ENCODE measurements at regions not wholly inside any gene's neighbourhood (a gene's known extent, or its start where the extent isn't known, plus 50 kb on each side); places are given as distances from the start of the nearest gene placed in this dataset.

DNA sequence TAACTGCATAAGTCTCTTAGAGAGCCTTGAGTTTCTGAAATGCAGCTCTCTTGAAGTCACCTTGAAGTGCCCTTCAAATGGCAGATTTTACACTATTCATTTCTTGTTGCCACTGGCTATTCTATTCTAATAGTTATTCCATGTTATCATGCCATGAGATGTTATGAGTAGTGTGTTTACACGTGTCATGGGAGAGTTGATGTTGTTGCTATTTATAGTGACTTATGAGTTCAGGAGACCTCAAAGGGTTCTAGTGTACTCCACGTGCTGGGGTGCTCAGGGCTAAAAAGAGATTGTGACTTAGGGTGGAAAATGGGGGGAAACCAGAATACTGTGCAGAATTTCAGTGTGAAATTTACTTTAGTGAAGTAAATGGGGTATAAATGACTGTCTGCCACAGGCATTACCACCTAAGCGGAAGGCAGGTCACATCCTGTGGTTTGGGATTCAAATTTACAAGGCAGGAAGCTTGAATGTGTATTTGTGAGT lies 77.1 kb upstream of the SLC4A4 start:
- intact Hi-C loops (cut with micrococcal nuclease; ENCODE audit: unreplicated experiment): loop anchor here (10.0 kb wide), 1 partner anchor 607 kb away; no protein-coding TSS in a partner anchor
- peak; percentile 6; the same call in 1 of the 3 replicates for ATAC-seq
- 10% methylated on average over 3 of the region's 3 CpGs for WGBS (ENCODE audit: insufficient coverage, insufficient replicate concordance, low lambda C conversion rate, missing lambda C conversion rate)
- Histone ChIP-seq H3K27me3 (replicated peaks in 1 of 2; ENCODE audit: control insufficient read depth in 2 of 2, insufficient read depth in 2 of 2, low read length in 1 of 2) (no peaks in the 10 kb centered on the region), H2AFZ (ENCODE audit: control insufficient read depth, low read depth, low read length) (no peak overlapping the region), H3K27ac (ENCODE audit: control insufficient read depth, insufficient read depth) (no peak overlapping the region), H3K4me1 (ENCODE audit: control insufficient read depth, insufficient read depth, low read length) (no peaks in the 10 kb centered on the region), H3K4me2 (ENCODE audit: control insufficient read depth, insufficient read depth) (no peak overlapping the region), H3K9me3 (replicated peaks; ENCODE audit: control insufficient read depth, insufficient read depth, low read length) (no peaks in the 10 kb centered on the region), H3K9ac (ENCODE audit: control insufficient read depth, insufficient read depth, low read length) (no peak overlapping the region), H3K79me2 (ENCODE audit: control insufficient read depth, insufficient read depth, low read length) (no peaks in the 10 kb centered on the region), H3K36me3 (ENCODE audit: control insufficient read depth in 2 of 2, insufficient read depth in 2 of 2, low read length in 1 of 2) (no peaks in the 10 kb centered on the region), H4K20me1 (ENCODE audit: control insufficient read depth, insufficient read depth) (no peaks in the 10 kb centered on the region), H3K4me3 (no peak overlapping the region)
- FAIRE-seq: no peak
- ChIA-PET SMC1A (ENCODE audit: uncharacterized antibody, unreplicated experiment) (interaction anchor here (0.7 to 3.5 kb wide), 4 partner anchors 9 to 32 kb away, joined by 3 to 17 read pairs (median 6); no protein-coding TSS in a partner anchor), CTCF (interaction anchor here (4.6 kb wide), 1 partner anchor 8 kb away, joined by 34 read pairs; no protein-coding TSS in a partner anchor), POLR2A (no interaction called here), RAD21 (ENCODE audit: unreplicated experiment) (interaction anchor here (1.0 kb wide), 1 partner anchor 9 kb away, joined by 3 read pairs; no protein-coding TSS in a partner anchor)
- in situ Hi-C loops (cut with MboI): no loop called here
- peak; percentile 20 for DNase-seq (ENCODE audit: low read depth, low spot score)
- BruUV-seq (replicated peaks): no TSS peak
- TF ChIP-seq MEF2A (IDR thresholded peaks at IDR 0.05; ENCODE audit: insufficient read depth, low read depth, low read length) (peak; percentile 65; the same call in 1 of the 2 replicates), MEF2B (IDR thresholded peaks at IDR 0.05; ENCODE audit: partially characterized antibody, poor library complexity, severe bottlenecking) (no peak), SMAD1 (IDR thresholded peaks at IDR 0.05; ENCODE audit: low read depth, partially characterized antibody) (no peak), EED (IDR thresholded peaks at IDR 0.05; ENCODE audit: low read depth) (peak; percentile 76), ZNF274 (IDR thresholded peaks at IDR 0.05; ENCODE audit: insufficient read depth, insufficient read length) (no peak), WRNIP1 (IDR thresholded peaks at IDR 0.05; ENCODE audit: borderline replicate concordance, low read depth, low read length) (no peak), HDGF (IDR thresholded peaks at IDR 0.05) (no peak), ZNF592 (IDR thresholded peaks at IDR 0.05) (no peak), ATF7 (IDR thresholded peaks at IDR 0.05; ENCODE audit: low read depth) (no peak), LARP7 (IDR thresholded peaks at IDR 0.05) (no peak), ASH2L (IDR thresholded peaks at IDR 0.05; ENCODE audit: borderline replicate concordance, low read depth) (no peak), EGR1 (IDR thresholded peaks at IDR 0.05; ENCODE audit: borderline replicate concordance in 1 of 2, low read depth in 2 of 2, low read length in 2 of 2) (no peak), SREBF1 (IDR thresholded peaks at IDR 0.05; ENCODE audit: low read length) (no peak), BCL3 (IDR thresholded peaks at IDR 0.05; ENCODE audit: borderline replicate concordance, insufficient read depth, low read depth, low read length, poor library complexity, severe bottlenecking) (peak; percentile 66)
- TF ChIP-seq, protein P1, sequence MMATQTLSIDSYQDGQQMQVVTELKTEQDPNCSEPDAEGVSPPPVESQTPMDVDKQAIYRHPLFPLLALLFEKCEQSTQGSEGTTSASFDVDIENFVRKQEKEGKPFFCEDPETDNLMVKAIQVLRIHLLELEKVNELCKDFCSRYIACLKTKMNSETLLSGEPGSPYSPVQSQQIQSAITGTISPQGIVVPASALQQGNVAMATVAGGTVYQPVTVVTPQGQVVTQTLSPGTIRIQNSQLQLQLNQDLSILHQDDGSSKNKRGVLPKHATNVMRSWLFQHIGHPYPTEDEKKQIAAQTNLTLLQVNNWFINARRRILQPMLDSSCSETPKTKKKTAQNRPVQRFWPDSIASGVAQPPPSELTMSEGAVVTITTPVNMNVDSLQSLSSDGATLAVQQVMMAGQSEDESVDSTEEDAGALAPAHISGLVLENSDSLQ (IDR thresholded peaks at IDR 0.05): no peak
